ENCODE measurements at regions not wholly inside any gene's neighbourhood (a gene's known extent, or its start where the extent isn't known, plus 50 kb on each side); places are given as distances from the start of the nearest gene placed in this dataset.

DNA sequence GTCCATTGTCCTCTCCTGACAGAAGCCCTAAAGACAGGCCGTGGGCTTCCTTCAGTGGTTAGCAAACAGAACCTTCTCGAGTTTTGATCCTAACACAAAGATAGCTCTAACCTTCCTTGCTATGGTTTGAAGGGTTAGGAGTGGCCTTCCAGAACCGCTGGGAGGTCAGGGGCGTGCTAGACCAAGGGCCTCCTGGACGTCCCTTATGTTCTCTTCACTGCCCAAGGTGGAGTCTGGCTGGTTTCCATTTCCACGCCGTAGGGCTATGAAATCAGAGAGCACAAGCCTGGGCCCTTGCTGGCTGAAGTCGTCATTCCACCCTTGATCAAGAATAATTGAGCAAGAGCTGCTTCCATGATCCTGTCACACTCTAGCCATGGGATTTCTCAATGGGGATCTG is 475.1 kb downstream of the SHQ1 start:
- Histone ChIP-seq H3K4me1 (ENCODE audit: insufficient read depth, low read length) (peaks cover 36% of the 10 kb centered on the region), H3K9ac (ENCODE audit: low read depth, low read length) (no peak overlapping the region), H3K9me3 (ENCODE audit: control insufficient read depth, insufficient read depth, low read length) (no peaks in the 10 kb centered on the region), H3K36me3 (ENCODE audit: insufficient read depth, low read length) (peaks cover 3% of the 10 kb centered on the region)

DNA sequence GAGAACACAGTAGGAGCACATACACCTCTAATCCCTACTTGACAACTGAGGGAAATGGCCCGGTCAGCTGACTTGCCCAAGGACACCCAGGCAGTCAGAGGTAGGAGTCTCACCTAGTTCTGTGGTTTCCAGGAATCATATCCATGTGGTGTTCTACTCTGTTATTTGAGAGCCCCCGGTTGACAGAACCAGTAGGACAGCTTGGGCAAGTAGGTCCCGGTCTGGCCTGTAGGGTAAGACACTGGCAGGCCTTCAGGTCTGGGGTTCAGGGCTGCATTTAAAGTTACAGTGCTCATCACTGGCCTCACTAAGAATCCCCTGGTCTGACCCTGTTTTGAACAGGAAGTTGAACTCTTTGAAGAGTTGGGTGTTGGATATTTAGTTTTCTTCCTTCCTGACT is 476.1 kb downstream of the SHQ1 start:
- H3K4me1 ChIP-seq (ENCODE audit: insufficient read depth, low read length) = peaks cover 35% of the 10 kb centered on the region
- no peaks in the 10 kb centered on the region for H3K9me3 ChIP-seq (ENCODE audit: control insufficient read depth, insufficient read depth, low read length)
- peaks cover 3% of the 10 kb centered on the region for H3K36me3 ChIP-seq (ENCODE audit: insufficient read depth, low read length)
- H3K9ac ChIP-seq (ENCODE audit: low read depth, low read length) = no peak overlapping the region

DNA sequence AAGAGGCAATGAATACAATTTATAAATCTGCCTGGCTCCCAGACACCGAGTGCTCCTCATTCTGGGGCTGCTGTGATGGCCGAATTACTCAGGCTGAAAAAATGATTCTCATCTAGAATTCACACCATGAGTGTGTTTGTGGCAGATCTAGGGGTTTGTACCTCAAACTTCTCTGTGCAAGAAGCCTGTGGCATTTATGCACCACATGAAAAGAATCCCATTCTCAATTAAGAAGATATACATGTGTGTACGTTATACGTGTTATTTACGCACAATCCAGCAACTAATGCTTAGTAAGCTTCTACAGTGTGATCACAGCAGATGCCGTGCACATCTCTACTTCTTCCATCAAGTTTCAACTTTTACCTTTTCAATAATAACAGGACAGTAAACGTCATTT is 476.8 kb downstream of the SHQ1 start:
- H3K4me1 ChIP-seq (ENCODE audit: insufficient read depth, low read length) = peaks cover 29% of the 10 kb centered on the region
- H3K9me3 ChIP-seq (ENCODE audit: control insufficient read depth, insufficient read depth, low read length) = no peaks in the 10 kb centered on the region
- H3K36me3 ChIP-seq (ENCODE audit: insufficient read depth, low read length) = peaks cover 3% of the 10 kb centered on the region
- no peak overlapping the region for H3K9ac ChIP-seq (ENCODE audit: low read depth, low read length)

DNA sequence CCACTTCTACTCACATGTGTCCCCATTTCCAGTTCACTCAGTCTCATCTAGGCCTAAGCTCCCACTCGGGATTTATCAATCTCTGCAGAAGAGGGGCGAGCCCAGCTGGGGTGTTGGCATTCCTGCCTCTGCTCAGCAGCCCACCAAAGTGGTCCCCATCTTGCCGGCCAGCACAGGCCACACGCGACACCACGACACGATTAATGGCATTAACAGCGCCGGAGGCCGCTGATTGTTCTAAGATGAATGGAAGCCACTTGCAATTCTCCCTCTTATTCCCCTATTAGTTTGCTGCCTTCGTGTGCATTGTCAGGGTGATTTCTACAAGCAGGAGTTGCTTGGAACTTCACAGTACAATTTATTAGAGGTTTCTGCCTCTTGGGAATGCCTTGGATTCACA is 477.3 kb downstream of the SHQ1 start:
- Histone ChIP-seq H3K9ac (ENCODE audit: low read depth, low read length) (no peak overlapping the region), H3K4me1 (ENCODE audit: insufficient read depth, low read length) (peaks cover 26% of the 10 kb centered on the region), H3K36me3 (ENCODE audit: insufficient read depth, low read length) (peaks cover 3% of the 10 kb centered on the region), H3K9me3 (ENCODE audit: control insufficient read depth, insufficient read depth, low read length) (no peaks in the 10 kb centered on the region)

DNA sequence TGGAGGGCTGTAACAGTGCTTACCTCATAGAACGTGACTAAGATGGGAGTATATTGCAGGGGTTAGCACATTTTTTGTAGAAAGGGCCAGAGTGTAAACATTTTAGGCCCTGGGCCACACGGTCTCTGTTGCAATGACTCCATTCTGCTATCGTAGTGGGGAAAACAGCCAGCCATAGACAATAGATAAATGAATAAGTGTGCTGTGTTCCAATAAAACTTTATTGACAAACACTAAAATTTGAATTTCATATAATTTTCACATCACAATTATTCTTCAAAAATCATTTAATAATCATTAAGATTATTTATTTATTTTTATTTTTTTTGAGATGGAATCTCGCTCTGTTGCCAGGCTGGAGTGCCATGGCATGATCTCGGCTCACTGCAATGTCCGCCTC is 478.6 kb downstream of the SHQ1 start:
- no peak overlapping the region for H3K9ac ChIP-seq (ENCODE audit: low read depth, low read length)
- peaks cover 3% of the 10 kb centered on the region for H3K36me3 ChIP-seq (ENCODE audit: insufficient read depth, low read length)
- H3K4me1 ChIP-seq (ENCODE audit: insufficient read depth, low read length) = peaks cover 26% of the 10 kb centered on the region
- H3K9me3 ChIP-seq (ENCODE audit: control insufficient read depth, insufficient read depth, low read length) = no peaks in the 10 kb centered on the region

DNA sequence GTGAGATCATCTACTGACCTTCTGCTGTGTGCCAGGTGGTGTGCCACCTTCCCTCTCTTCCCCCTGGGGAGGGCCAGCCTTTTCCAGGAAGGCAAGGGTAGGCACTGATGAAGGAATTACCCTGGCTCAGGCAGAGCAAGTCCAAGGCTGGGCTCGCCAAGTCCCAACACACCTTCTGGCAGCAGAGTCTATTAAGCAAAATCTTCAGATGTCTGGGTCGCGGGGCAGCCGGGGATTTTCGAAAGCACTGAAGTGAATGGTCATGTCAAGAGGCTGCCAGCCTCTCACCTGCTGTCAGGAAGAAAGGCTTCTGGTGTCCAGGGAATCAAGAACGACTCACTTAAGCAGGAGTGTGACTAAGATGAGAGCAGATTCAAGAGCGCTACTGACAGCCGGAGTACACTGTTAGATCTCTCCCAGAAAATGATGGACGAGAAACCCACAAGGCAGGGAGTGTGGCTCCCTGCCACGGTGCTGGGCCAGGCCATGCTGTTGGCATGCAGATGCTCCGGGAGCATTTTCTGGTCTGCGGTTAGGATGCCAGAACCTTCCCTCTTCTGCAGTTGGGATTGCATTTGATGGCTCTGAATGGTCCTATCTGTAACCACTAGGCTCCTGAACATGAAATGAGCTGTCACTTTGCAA is 479.8 kb downstream of the SHQ1 start:
- Histone ChIP-seq H3K36me3 (ENCODE audit: insufficient read depth, low read length) (peaks cover 2% of the 10 kb centered on the region), H3K9me3 (ENCODE audit: control insufficient read depth, insufficient read depth, low read length) (no peaks in the 10 kb centered on the region), H3K9ac (ENCODE audit: low read depth, low read length) (no peak overlapping the region)

DNA sequence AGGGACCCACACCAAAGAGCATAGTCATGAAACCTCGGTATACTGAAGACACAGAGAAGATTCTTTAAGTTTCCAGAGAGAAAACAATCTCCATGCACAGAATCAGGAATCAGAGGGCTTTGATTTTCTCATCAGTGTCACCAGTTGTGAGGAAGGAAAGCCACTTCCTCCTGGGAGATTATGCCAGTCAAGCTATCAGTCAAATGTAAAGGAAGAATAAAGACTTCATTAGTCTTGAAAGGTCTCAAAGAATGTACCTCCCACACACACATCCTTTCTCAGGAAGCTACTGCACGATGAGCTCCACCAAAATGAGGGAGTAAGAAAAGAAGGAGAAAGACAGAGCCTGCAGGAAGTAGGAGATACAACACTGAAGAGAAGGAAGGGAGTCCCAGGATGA is 486.3 kb downstream of the SHQ1 start:
- Histone ChIP-seq H3K4me1 (ENCODE audit: insufficient read depth, low read length) (no peaks in the 10 kb centered on the region), H3K9ac (ENCODE audit: low read depth, low read length) (no peak overlapping the region), H3K9me3 (ENCODE audit: control insufficient read depth, insufficient read depth, low read length) (no peaks in the 10 kb centered on the region), H3K36me3 (ENCODE audit: insufficient read depth, low read length) (no peaks in the 10 kb centered on the region)

More for the DNA sequence above, 479.8 kb downstream of the SHQ1 start:
- peaks cover 16% of the 10 kb centered on the region for H3K4me1 ChIP-seq (ENCODE audit: insufficient read depth, low read length)

DNA sequence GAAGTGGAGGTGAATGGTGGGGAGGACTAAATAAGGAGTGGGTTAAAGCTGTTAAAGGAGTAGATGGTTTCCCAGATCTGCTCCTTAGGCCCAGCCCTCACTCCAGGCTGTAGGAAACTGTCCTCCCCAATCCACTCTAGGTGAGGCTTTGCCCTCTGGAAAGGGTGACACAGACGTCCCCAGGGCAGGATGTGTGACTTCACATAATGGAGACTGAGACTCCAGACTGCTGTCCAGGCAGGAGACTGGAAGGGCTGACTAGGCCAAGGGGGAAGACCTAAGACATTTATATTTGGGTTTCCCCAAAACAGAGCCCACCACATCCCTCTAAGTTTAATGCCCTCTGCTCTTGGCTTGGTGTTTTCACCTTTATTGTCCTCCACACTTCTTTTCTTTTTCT is 488.5 kb downstream of the SHQ1 start:
- H3K4me1 ChIP-seq (ENCODE audit: insufficient read depth, low read length) = no peaks in the 10 kb centered on the region
- H3K36me3 ChIP-seq (ENCODE audit: insufficient read depth, low read length) = no peaks in the 10 kb centered on the region
- no peaks in the 10 kb centered on the region for H3K9me3 ChIP-seq (ENCODE audit: control insufficient read depth, insufficient read depth, low read length)
- no peak overlapping the region for H3K9ac ChIP-seq (ENCODE audit: low read depth, low read length)

DNA sequence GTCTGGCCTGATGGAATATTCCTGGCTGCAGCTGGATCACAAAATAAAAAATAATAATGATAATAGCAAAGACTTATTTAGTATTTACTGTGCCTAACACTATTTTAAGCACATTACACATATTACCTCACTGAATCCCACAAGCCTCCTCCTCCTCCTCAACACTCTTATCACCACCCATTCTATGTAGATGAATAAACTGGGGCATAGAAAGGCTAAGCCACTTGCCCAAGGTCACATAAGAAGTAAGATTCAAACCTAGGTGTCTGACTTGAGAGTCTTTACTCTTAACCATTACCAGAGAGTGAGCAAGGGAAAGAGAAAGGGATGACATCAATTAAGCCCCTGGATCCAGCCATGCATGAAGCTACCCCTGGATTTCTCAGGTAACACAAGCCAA is 493.1 kb downstream of the SHQ1 start:
- Histone ChIP-seq H3K4me1 (ENCODE audit: insufficient read depth, low read length) (no peaks in the 10 kb centered on the region), H3K9me3 (ENCODE audit: control insufficient read depth, insufficient read depth, low read length) (no peaks in the 10 kb centered on the region), H3K9ac (ENCODE audit: low read depth, low read length) (no peak overlapping the region), H3K36me3 (ENCODE audit: insufficient read depth, low read length) (no peaks in the 10 kb centered on the region)

DNA sequence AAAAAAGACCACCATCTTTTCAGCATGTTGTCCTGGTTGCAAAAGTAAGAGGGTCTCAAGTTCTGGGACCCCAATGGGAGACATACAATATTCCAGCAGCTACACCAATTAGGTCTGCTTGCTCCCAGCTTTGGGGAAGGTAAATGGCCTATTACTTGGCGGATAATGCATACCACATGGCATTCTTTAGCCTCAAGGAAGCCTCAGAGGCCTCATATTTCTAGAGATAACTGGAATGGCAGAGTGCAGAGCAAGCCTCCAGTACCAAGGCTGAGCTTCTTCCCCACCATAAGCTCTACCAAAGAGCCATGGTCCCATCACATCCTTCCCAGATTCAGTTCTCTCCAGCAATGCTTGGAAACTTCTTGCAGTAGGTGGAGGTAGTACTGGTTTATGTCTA is 493.8 kb downstream of the SHQ1 start:
- H3K36me3 ChIP-seq (ENCODE audit: insufficient read depth, low read length) = no peaks in the 10 kb centered on the region
- no peak overlapping the region for H3K9ac ChIP-seq (ENCODE audit: low read depth, low read length)
- no peaks in the 10 kb centered on the region for H3K4me1 ChIP-seq (ENCODE audit: insufficient read depth, low read length)
- no peaks in the 10 kb centered on the region for H3K9me3 ChIP-seq (ENCODE audit: control insufficient read depth, insufficient read depth, low read length)

DNA sequence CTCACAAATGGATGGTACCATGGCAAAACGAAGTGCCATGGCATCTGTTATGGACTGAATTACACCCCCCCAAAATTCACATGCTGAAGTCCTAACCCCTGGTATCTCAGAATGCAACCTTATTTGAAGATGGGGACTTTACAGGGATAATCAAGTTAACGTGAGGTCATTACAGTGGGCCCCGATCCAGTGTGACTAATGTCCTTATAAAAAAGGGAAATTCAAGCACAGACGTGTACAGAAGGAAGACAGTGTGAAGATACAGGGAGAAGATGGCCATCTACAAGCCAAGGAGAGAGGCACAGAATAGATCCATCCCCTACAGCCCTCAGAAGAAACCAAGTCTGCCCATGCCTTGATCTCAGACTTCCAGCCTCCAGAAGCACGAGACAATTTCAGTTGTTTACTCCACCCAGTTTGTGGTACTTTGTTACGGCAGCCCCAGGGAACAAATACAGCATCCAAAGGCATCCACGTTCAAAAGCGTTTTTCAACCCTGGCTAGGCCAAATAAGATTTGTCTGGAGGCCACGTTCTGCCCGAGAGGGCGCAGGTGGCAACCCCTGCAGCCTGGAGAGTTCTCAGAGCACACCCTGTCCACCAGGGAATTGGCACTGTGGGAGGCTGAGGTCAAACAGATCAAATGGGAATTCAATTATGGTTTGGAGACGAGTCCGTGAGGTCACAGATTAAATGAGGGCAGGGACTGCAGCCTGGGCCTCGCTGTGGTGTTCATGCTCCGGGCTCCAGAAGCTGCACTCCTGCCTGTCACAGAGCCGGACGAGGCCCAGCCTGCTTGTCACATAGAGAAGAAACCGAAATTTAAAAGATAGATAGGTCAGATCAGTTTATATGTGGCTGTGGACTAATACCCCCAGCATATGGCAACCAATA is 494.8 kb downstream of the SHQ1 start:
- no peak overlapping the region for H3K9ac ChIP-seq (ENCODE audit: low read depth, low read length)
- no peaks in the 10 kb centered on the region for H3K9me3 ChIP-seq (ENCODE audit: control insufficient read depth, insufficient read depth, low read length)
- H3K36me3 ChIP-seq (ENCODE audit: insufficient read depth, low read length) = no peaks in the 10 kb centered on the region
- H3K4me1 ChIP-seq (ENCODE audit: insufficient read depth, low read length) = no peaks in the 10 kb centered on the region

DNA sequence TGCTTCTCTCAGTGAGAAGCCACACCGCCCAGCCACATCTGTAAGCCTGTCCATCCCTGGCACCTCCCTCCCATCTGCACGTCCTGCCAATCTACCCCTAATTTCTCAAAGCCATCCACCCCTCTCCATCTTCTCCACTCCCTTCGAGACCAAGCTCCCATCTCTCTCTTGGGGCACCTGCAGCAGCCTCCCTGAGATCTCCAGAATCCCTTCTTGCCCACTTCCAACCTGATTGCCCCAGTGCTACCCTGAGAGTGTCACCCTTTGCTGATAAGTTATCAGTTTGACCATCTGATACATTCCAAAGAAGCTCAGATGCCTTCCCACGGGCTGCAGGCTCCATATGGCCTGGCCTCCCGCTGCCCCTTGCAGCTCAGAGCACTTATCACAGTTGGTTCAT is 496.1 kb downstream of the SHQ1 start:
- H3K36me3 ChIP-seq (ENCODE audit: insufficient read depth, low read length) = no peaks in the 10 kb centered on the region
- no peaks in the 10 kb centered on the region for H3K9me3 ChIP-seq (ENCODE audit: control insufficient read depth, insufficient read depth, low read length)
- H3K9ac ChIP-seq (ENCODE audit: low read depth, low read length) = no peak overlapping the region
- peaks cover 3% of the 10 kb centered on the region; the same call in 1 of the 2 replicates for H3K4me1 ChIP-seq (ENCODE audit: insufficient read depth, low read length)

DNA sequence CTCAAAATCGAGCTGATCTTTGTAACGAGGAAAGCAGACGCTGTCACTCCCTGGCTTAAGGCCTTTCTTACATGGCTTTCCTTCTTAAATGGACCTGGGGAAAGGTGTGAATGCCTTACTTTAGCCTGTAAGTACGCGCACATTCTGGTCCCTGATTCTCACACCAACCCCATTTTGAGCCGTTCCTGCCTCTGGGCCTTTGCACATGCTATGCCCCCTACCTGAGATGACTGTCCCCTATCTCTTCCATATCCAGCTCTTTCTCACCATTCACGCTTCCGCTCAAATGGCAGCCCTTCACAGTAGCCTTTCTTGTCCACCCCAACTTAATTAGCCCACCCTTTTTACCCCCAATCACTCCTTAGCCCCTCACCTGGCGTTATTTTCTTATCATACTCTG is 496.7 kb downstream of the SHQ1 start:
- no peaks in the 10 kb centered on the region for H3K36me3 ChIP-seq (ENCODE audit: insufficient read depth, low read length)
- H3K4me1 ChIP-seq (ENCODE audit: insufficient read depth, low read length) = peaks cover 4% of the 10 kb centered on the region
- no peaks in the 10 kb centered on the region for H3K9me3 ChIP-seq (ENCODE audit: control insufficient read depth, insufficient read depth, low read length)
- no peak overlapping the region for H3K9ac ChIP-seq (ENCODE audit: low read depth, low read length)

DNA sequence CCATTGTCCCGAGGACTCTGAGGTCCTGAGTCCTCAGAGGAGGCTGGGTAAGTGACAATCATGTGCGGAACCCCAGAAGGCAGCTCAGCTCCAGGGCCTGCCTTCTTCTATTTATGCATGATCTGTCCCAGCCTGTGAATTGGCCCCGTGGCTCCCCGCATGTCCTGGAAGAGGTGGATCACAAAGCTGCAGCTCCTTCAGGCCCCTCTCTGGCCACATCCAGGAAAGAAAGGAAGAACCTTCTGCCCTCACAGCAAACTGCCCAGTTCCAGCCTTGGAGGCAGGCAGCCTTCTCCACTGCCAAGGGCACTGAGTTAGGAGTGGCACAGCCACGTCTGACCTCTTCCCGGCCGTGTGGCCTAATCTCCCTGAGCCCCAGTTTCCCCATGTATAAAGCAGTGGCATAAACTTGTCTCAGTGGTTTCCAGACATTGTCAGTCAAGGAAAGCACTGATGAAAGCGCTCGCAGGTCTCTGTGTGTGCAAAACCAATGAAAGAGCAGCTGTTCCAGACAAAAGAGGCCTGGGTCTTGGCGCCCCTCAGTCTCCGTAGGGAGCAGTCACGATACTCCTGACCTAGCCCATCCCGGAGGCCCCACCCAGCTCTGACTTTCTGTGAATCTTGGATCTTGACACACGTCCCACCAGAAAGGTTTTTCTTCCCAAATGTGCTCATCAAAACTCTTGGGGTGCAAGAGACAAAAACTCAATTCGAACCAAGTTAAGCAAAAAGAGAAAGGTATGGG is 497.3 kb downstream of the SHQ1 start:
- Histone ChIP-seq H3K9me3 (ENCODE audit: control insufficient read depth, insufficient read depth, low read length) (no peaks in the 10 kb centered on the region), H3K36me3 (ENCODE audit: insufficient read depth, low read length) (no peaks in the 10 kb centered on the region), H3K4me1 (ENCODE audit: insufficient read depth, low read length) (peaks cover 8% of the 10 kb centered on the region)

More for the DNA sequence above, 497.3 kb downstream of the SHQ1 start:
- H3K9ac ChIP-seq (ENCODE audit: low read depth, low read length) = no peak overlapping the region
